ENCODE measurements at regions not wholly inside any gene's neighbourhood (a gene's known extent, or its start where the extent isn't known, plus 50 kb on each side); places are given as distances from the start of the nearest gene placed in this dataset.
"Not testable (repeated sequence)": the region's sequence is repeated elsewhere in the genome, so short reads cannot be mapped to it uniquely, and the experiment has no call there.

DNA sequence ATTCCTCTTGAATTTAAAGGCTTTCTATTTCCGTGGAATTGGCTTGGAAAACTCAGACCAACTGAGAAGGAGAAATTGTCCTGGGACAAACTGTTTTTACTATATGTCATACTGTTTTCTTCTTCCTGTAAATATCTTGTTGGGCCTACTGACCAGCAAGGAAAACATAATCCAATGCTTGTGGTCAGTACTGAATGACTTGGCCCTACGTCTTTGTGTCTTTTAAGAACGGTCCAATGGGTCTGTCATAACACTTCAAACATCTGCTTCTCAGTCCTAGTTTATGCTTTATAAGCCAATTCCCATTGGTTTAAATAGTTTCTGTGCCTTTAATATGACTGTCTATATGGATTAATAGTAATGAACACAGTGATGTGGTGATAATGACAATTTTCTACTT is 248.5 kb upstream of the DDHD1 start:
- DNase-seq (ENCODE audit: low read depth in 2 of 2) = no peak

DNA sequence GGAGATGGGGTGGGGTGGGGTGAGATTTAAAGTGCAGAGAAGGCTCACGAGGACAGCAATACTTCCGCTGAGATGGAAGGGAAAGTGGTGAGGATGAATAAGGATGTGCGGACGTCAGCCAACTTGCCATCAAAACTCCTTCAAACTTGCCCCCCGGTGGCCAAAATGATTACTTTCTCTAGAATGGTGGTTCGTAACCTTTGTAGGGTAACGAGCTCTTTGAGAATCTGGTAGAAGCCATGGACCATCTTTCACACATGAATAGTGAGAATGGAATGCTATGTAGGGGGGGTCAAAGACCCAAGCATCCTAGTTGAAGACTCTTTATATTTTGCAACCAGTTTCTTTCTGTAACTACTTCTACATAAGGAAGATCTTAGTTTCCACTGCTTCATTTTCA is 245.9 kb upstream of the DDHD1 start:
- no peak for DNase-seq (ENCODE audit: low read depth in 2 of 2)

DNA sequence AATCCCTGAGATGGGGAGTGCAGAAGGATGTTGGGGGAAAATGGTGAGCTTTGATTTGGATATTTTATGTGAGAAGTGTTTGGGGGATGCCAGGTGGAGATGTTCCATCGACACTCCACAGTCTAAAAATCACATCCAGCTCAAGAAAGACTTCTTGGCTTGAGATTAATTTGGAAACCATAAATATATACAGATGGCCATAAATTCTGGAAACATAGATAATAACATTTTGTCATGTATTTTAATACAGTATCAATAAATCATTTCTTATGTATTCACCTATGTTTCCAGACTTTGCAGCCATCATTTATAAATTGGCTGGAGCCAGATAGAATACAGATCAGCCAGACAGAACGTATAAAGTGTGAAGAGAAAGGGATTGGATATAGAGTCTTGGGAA is 245.5 kb upstream of the DDHD1 start:
- DNase-seq (ENCODE audit: low read depth in 2 of 2) = no peak

DNA sequence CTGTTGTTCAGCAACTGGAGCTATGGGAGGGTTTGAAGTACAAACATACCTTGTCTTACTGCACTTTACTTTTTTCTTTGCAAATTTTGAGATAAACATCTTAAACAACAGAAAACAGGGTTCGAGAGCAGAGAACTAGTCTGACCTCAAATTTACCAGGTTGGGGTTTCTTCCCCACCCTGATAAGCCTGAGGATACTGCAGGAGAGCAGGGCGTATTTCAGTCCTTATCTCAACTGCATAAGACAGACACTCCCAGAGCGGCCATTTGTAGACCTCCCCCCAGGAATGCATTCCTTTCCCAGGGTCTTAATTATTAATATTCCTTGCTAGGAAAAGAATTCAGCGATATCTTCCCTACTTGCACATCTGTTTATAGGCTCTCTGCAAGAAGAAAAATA is 242.1 kb upstream of the DDHD1 start:
- DNase-seq (ENCODE audit: low read depth in 2 of 2) = not testable (repeated sequence)

DNA sequence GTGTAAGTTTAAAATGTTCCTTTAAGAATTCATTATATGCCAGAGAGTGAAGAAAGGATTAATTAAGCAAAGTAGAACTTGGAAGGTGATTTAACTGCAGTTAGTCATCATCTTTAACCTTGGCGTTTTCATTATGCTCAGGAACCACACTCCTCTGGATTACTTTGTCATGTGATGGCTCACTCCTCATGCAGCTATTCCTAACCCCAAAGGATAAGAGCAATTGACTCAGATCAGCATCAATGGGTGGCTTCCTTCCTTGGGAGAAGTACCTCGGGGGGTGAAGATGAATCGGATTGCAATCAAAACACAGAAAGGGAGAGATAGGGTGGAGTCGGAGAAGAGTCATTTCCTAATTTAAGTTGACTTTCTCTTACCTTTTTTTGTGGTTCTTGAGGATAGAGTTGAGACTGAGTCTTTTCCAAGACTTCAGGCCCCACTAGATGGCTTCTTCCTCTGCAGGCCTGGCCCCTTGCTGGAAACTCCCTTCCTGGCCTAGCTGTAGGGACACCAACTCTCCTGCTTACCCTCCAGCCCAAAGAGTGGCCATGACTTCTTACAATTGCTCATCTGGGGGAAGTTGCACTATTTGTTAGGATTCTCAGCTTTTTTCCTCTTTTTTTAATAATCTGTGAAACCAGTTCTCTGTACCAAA is 238.6 kb upstream of the DDHD1 start:
- no peak for DNase-seq (ENCODE audit: low read depth in 2 of 2)

DNA sequence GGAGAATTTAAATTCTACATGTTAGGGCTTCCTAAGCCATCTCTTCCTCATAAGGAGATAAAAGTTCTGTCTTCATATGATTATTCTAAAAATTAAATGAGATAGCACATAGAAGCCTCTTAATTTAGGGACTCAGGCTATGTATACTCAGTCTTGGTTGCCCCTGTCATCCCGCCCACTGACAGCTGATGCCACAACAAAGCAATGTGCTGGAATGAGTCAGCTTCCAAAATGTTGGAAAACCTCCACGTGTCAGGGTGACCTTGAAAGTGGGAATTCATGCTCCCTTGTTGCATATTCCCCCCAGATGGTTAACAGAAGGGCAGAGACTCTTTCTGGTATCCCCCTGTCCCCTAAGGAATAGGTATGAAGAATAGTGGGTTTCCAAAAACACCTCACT is 238.0 kb upstream of the DDHD1 start:
- no peak for DNase-seq (ENCODE audit: low read depth in 2 of 2)

DNA sequence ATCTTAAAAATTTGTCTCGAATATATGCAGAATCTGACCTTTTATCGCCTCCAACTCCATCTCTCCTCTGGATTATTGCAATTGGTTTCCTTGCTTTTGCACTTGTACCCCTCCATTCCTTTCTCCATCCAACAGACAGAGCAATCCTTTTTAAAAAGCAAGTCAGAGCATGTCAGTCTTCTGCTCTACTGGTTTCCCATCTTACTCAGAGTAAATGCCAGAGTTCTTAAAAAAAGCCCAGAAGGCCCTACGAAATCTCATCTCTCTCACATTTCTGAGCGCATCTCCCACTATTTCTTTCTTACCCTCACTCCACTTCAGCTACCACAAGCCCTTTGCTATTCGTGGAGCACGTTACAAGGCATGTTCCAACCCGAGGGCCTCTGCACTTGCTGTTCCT is 236.9 kb upstream of the DDHD1 start:
- no peak for DNase-seq (ENCODE audit: low read depth in 2 of 2)

DNA sequence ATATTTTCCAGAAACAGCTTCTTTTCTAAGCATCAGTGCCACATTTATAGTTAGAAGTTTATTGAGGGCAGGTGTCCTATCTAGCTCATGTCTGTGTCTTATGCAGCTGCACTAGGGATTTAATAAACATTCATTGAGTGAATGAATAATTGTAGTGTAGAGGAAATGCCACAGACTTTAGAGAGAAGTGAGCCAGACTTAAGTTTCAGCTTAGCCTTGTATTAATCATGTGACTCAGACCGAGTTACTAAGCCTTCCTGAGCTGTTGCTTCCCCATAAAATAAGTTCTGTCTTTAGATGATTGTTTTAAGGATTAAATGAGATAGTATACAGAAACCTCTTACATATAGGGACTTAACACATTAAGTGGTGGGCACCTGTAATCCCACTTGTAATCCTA is 236.1 kb upstream of the DDHD1 start:
- no peak for DNase-seq (ENCODE audit: low read depth in 2 of 2)

DNA sequence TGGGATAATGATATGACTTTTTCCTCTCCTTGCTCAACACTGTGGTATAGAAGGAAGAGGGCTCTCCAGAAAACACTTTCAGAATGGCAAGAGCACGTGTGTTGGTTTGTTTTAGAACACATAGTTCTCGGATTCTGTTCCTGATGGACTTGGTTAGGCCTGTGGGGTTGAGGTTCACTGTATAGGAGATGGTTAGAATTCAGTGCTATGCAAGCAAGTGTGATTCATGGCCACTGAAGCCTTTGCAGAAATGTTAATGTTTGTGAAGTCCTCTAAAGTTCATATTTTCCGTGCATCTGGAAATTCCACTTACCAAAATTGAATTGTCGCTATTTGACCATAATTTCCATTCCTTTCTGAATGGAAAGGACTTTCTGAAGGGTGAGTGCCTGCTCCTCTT is 233.2 kb upstream of the DDHD1 start:
- DNase-seq (ENCODE audit: low read depth in 2 of 2) = no peak

DNA sequence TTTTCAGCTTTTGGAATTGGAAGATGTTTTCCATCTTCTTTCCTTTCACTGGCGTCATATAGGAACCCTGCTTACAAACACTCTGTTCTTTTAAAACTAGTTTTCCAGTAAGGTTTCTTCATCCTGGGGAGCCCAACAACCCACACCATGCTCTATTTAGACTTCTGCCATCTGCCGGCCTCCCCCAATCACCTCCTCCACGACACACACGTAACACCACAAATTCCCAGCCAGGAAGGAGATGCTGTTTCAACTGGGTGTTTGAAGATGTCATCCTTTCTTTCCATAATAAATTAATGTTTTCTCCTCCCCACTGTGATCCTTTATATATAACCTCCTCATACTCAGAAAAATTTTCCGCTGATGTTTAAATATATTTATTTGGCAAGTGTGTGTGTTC is 231.4 kb upstream of the DDHD1 start:
- DNase-seq (ENCODE audit: low read depth in 2 of 2) = no peak

DNA sequence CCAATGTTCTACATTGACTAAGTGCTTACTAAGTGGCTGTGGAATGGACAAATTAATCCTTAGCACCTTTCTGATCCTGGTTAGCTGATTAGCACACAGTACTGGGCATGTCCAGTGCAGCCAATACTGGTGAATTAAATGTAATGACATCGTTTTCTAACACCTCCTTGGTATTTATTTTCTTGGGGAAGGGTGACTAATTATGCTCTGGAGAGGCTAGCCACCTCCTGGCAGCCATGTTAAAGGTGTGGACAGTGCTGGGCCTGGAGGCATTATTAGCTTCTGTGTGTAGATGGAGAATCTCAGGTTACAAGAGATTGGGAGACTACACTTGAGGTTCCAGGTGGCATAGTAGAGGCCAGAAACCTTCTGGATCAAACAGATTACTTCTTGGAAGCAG is 230.9 kb upstream of the DDHD1 start:
- no peak for DNase-seq (ENCODE audit: low read depth in 2 of 2)

DNA sequence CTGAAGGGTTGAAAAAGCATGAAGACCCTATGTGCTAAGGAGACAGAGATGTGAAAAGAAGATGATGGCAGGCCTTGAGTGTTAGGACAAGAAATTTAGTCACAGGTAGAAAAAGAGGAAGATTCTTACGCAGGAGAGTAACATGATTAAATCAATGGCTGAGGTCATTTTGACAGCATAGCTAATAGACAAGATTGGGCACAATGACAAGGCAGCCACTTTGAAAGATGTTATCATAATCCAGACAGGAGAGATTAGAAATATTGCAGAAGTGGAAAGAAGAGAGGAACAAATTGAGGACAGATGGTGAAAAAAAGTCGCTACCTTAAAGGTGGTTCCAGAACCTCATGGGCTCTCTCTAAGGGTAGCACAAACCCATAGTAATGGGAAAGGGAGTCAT is 228.8 kb upstream of the DDHD1 start:
- DNase-seq (ENCODE audit: low read depth in 2 of 2) = no peak

DNA sequence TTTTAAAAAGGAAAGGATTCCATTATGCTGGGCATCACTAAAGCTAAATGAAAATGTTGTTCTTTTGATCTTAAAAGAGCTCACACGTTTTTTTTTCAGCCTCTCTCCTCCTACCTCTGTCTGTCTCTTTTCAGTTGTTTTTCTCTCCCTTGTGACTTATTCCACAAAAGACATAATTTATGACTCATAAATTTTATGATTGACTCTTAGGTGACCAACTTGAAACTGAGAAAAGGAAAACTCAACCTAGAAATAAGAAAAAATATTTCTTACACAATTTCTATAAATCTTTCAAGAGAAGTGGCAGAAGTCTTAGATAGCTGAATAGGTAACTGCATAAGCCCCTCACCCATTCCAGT is 227.7 kb upstream of the DDHD1 start:
- DNase-seq (ENCODE audit: low read depth in 2 of 2) = no peak

DNA sequence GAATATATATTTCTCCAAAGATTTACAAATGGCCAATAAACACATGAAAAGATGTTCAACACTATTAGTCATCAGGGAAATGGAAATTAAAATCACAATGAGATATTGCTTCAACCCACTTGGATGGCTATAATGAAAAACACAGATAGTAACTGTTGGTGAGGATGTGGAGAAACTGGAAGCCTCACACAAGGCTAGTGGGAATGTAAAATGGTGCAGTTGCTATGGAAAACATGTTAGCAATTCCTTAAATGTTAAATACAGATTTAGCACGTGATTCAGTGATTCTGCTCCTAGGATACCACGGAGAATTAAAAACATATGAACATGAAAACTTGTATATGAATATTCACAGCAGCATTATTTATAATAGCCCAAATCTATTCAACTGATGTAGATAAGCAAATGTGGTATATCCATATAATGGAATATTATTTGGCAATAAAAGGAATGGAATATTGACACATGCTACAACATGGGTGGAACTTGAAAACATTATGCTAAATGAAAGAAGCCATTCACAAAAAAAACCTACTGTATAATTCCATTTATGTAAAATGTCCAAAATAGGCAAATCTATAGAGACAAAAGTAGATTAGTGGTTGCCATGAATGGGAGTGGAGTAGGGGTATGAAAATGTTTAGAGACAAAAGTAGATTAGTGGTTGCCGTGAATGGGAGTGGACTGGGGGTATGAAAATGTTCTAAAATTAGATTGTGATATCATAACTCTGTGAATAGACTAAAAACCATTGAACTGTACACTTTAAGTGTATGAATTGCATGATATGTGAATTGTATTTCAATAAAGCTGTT is 227.1 kb upstream of the DDHD1 start:
- DNase-seq (ENCODE audit: low read depth in 2 of 2) = no peak

DNA sequence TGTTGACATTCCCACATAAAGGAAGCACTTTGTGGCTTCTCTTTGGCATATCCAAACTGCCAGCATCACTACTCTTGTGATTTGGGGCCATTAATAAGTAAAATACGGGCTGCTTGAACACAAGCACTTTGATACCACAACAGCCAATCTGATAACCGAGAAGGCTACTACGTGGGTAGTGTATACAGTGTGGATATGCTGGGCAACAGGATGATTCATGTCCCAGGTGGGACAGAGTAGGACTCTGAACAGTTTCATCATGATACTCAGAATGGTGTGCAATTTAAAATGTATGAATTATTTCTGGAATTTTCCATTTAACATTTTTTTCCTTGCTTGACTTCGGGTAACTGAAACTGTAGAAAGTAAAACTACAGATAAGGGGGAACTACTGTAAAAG is 225.0 kb upstream of the DDHD1 start:
- no peak for DNase-seq (ENCODE audit: low read depth in 2 of 2)

DNA sequence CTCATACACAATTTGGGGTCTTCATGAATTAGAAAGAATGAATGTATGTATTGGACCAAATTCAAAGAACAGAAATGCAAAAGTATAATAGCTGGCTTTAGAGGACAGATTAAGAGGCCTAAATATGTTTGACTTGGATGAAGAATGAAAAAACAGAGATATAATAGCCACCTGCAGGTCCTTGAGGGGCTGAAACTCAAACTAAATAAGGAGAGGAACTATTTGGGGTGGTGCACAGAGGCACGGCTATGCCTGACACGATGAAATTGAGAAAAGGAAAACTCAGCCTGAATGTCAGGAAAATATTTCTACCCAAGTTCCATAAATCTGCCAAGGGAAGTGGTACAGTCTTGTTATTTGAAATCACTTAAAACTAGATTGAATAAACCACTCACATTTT is 222.9 kb upstream of the DDHD1 start:
- no peak for DNase-seq (ENCODE audit: low read depth in 2 of 2)

DNA sequence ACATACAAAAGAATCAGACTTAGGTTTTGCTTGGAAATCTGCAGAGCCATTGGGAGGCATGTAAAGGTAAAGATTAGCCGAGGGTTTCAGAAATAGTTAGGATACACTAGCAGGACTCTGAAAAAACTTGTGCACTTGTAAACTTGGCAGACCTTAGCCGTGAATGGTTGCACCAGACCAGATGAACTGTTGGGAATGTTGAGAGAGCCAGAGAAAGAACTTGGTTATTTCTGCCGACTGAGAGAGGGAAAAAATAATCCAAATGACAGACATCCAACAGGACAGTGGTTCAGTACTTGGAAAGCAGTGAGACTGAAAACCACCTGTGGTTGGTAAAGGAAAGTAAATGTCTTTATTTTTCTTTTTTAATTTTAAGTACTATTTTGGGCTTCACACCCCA is 222.5 kb upstream of the DDHD1 start:
- DNase-seq (ENCODE audit: low read depth in 2 of 2) = no peak

DNA sequence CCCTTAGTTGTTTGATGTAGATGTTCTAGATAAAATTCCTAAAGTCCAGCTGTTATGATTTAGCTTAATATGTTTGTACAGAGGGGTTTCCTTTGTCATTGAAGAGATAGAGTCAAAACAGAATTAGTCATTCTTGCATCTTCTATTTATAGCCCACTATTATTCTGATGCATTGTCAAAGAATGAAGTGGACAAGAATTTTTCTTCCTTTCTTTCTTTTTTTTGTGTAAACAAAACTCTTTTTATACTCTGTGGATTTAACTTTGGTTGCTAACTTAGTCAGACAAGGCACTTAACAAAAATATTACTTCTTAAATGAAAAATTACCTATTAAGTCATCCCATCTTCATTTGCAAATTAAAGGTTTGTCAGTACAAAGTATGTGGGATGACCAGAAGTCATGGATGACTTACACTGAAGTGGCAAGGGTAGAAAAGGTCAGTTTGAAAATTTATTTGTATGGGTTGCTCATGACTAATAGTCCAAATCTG is 215.6 kb upstream of the DDHD1 start:
- DNase-seq (ENCODE audit: low read depth in 2 of 2) = no peak

DNA sequence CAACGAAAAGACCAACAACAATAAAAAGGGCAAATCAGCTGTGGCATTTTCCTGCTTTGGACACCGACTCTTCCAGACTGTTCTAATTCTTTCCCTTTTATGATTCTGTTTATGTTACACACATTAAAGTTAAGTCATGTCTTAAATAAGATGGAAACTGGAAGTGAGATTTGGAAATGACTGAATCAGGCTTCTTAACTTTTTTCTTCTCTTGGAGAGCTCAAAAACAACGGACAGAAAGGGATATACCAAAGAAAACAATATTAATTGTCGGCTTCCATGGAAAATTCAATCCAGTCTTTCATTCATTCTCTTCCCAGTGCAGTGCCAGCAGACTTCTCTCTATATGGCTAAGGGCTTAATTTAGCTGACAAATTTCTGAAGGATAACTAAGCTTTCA is 214.9 kb upstream of the DDHD1 start:
- no peak for DNase-seq (ENCODE audit: low read depth in 2 of 2)

DNA sequence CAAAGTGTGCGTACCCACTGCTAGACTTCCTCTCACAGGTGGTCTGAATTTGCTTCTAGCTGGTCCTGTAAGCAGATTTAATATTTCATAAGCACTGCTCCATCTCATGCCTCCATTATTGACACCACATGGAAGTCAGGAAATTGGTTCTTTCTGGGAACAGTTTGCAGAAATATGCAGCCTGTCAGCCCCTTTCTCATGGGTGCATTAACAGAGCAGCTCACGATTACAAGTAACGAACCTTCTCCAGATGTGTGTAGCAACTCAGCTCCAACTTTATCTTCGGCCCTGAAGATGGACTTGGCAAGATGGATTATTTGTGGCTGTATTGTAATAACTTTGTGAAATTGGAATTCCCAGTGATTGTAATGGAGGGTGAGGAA is 214.5 kb upstream of the DDHD1 start:
- DNase-seq (ENCODE audit: low read depth in 2 of 2) = no peak

DNA sequence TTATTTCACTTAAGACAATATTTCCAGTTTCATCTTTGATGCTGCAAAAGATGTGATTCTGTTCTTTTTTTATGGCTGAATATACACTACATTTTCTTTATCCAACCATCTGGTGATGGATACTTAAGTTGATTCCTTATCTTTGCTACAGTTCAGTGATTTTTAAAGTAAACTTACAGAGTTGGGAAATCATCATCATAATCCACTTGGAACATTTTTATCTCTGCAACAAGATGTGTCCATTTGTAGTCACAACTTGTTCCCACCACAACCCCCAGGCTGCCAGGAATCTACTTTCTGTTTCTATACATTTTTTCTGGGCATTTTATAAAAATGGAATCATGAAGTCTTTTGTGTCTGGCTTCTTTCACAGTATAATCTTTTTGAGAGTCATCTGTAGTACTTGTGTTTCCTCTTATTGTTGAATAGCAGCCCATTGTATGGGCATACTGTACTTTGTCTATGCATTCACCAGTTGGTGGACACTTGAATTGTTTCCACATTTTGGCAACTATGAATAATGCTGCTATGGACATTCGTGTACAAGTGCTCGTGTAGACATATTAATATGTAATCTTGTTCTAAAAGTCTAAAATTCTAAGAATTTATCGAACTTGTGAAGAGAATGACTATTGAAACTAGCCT is 212.5 kb upstream of the DDHD1 start:
- no peak for DNase-seq (ENCODE audit: low read depth in 2 of 2)

DNA sequence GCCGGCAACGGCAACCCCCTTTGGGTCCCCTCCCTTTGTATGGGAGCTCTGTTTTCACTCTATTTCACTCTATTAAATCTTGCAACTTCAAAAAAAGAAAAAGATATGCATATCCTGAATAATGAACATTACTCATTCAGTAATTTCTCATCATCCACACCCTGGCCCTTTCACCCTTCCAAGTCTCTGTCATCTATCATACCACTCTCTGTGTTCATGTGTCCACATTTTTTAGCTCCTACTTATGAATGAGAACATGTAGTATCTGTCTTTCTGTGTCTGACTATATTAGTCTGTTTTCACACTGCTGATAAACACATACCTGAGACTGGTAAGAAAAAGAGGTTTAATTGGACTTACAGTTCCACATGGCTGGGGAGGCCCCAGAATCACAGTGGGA is 209.8 kb upstream of the DDHD1 start:
- not testable (repeated sequence) for DNase-seq (ENCODE audit: low read depth in 2 of 2)

DNA sequence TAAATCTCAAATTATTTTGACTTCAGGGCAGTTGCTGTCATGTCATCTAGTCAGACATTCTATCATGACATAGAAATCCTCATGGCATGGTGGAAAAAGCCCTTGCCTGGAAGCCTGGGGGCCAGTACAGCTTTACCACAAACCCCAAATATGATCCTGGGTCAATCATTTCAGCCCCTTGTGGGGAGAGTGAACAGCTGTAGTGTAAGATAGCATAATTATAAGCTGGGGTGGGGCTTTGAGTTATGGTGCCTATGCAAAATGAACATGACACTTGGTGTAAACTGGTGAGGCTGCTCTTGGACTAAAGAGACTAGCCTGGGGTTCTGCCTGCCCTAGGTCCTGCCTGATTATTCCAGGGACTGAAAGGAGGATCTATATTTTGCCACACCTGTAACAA is 207.7 kb upstream of the DDHD1 start:
- no peak for DNase-seq (ENCODE audit: low read depth in 2 of 2)

Data from stimulated activated CD4-positive, alpha-beta T cell treated with anti-CD3 and anti-CD28 coated beads, Interleukin-1b, Interleukin-23, amount 100 ng/mL, for 1 hour (primary cell).